SK-N-SH treated with all-trans-retinoic acid at 6 μM for 48 hours (cell line): ENCODE measurements at regions not wholly inside any gene's neighbourhood (a gene's known extent, or its start where the extent isn't known, plus 50 kb on each side); places are given as distances from the start of the nearest gene placed in this dataset.

Source experiments
- ATAC-seq: fragments of 200-7000 bp; cut with Tn5 transposase; 3 replicates; pipeline ENCODE4 v1.9.1; 2020; ENCODE audit warnings: mild to moderate bottlenecking, moderate library complexity
- ARNTL ChIP-seq: fragments of 450-650 bp; formaldehyde crosslinking; IDR thresholded peaks from 2 replicates; pipeline ENCODE4 v1.5.0; 2020; ENCODE audit warnings: low read depth, mild to moderate bottlenecking, moderate library complexity, borderline replicate concordance
- BACH2 ChIP-seq: fragments of 250-450 bp; sonication (Bioruptor Pico); IDR thresholded peaks from 2 replicates; pipeline ENCODE4 v1.9.0; 2021; ENCODE audit warnings: mild to moderate bottlenecking, borderline replicate concordance
- CREB5 ChIP-seq: fragments of 250-450 bp; sonication (Bioruptor Pico); IDR thresholded peaks from 2 replicates; pipeline ENCODE4 v1.5.1; 2020; ENCODE audit warnings: low read depth, mild to moderate bottlenecking, moderate library complexity
- CSDC2 ChIP-seq: fragments of 250-450 bp; sonication (Bioruptor Pico); IDR thresholded peaks from 2 replicates; pipeline ENCODE4 v1.5.0; 2020; ENCODE audit warnings: mild to moderate bottlenecking, moderate library complexity
- ESRRG ChIP-seq: fragments of 250-450 bp; sonication (Bioruptor Pico); IDR thresholded peaks from 2 replicates; pipeline ENCODE4 v1.6.1; 2021; ENCODE audit warnings: mild to moderate bottlenecking
- GLIS3 ChIP-seq: fragments of 250-450 bp; sonication (Bioruptor Pico); IDR thresholded peaks from 2 replicates; pipeline ENCODE4 v1.5.0; 2020; ENCODE audit warnings: mild to moderate bottlenecking, moderate library complexity
- ISL1 ChIP-seq: fragments of 250-450 bp; sonication (Bioruptor Pico); IDR thresholded peaks from 2 replicates; pipeline ENCODE4 v2.1.2; 2022; ENCODE audit warnings: mild to moderate bottlenecking, moderate library complexity
- OSR1 ChIP-seq: fragments of 250-450 bp; sonication (Bioruptor Pico); IDR thresholded peaks from 2 replicates; pipeline ENCODE4 v1.8.0; 2022; ENCODE audit warnings: moderate library complexity, mild to moderate bottlenecking, inconsistent platforms
- RARB ChIP-seq: fragments of 250-450 bp; sonication (Bioruptor Pico); IDR thresholded peaks from 2 replicates; pipeline ENCODE4 v1.8.0; 2021; ENCODE audit warnings: mild to moderate bottlenecking, moderate library complexity
- SNAI2 ChIP-seq: fragments of 250-450 bp; sonication (Bioruptor Pico); IDR thresholded peaks from 2 replicates; pipeline ENCODE4 v1.5.0; 2020; ENCODE audit warnings: mild to moderate bottlenecking, moderate library complexity
- TCF4 ChIP-seq: fragments of 250-450 bp; sonication (Bioruptor Pico); IDR thresholded peaks from 2 replicates; pipeline ENCODE4 v1.8.0; 2021; ENCODE audit warnings: mild to moderate bottlenecking, moderate library complexity, borderline replicate concordance
- TOX ChIP-seq: fragments of 250-450 bp; sonication (Bioruptor Pico); IDR thresholded peaks from 2 replicates; pipeline ENCODE4 v1.8.0; 2021; ENCODE audit warnings: mild to moderate bottlenecking, moderate library complexity, borderline replicate concordance
- TSHZ2 ChIP-seq: fragments of 250-450 bp; sonication (Bioruptor Pico); IDR thresholded peaks from 2 replicates; pipeline ENCODE4 v1.5.0; 2020; ENCODE audit warnings: mild to moderate bottlenecking, moderate library complexity
- ZFP3 ChIP-seq: fragments of 250-450 bp; sonication (Bioruptor Pico); IDR thresholded peaks from 2 replicates; pipeline ENCODE4 v1.5.0; 2020; ENCODE audit warnings: mild to moderate bottlenecking, moderate library complexity
- ZNF565 ChIP-seq: fragments of 450-650 bp; formaldehyde crosslinking; conservative IDR thresholded peaks from 2 replicates; pipeline ENCODE4 v1.5.0; 2020; ENCODE audit warnings: low read depth, mild to moderate bottlenecking, moderate library complexity
- ZNF70 ChIP-seq: fragments of 450-650 bp; formaldehyde crosslinking; IDR thresholded peaks from 2 replicates; pipeline ENCODE4 v1.5.0; 2020; ENCODE audit warnings: mild to moderate bottlenecking, moderate library complexity
- TF ChIP-seq, protein P1 (sequence below): fragments of 250-450 bp; sonication (Bioruptor Pico); IDR thresholded peaks from 2 replicates; pipeline ENCODE4 v1.5.1; 2021; ENCODE audit warnings: mild to moderate bottlenecking, moderate library complexity
- TF ChIP-seq, protein P2 (sequence below): fragments of 250-450 bp; sonication (Bioruptor Pico); IDR thresholded peaks from 2 replicates; pipeline ENCODE4 v1.8.0; 2021; ENCODE audit warnings: low read depth, mild to moderate bottlenecking, moderate library complexity, borderline replicate concordance
- TF ChIP-seq, protein P3 (sequence below): fragments of 250-450 bp; sonication (Bioruptor Pico); IDR thresholded peaks from 2 replicates; pipeline ENCODE4 v1.8.0; 2020; ENCODE audit warnings: mild to moderate bottlenecking, moderate library complexity, borderline replicate concordance

GRCh38 chr3:8366219-8366810 lies 135.3 kb upstream of the LMCD1 start:
- no peak for ATAC-seq

DNA sequence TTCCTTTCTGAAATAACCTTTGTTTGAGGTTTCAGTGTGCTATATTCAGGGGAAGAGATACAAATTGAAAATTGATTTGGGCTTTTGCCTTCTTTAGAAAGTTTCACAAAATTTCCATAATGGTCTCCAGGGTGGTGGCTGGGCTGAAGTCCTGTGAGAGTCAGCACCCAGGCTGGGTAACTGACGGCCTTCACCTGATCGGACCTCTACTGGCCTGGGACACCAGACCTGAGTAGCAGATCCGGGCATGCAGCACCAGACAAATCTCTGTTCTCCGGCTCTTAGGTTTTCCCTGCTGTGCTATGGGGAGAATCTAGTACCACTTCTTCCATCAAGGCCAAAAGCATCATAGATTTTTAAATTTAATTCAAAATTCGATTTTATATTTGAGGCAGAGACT lies 133.0 kb upstream of the LMCD1 start:
- TF ChIP-seq ZNF565 (no peak), SNAI2 (CRISPR knock-in tag) (no peak)
- no peak for ATAC-seq

More at GRCh38 chr3:8366219-8366810, 135.3 kb upstream of the LMCD1 start:
- TF ChIP-seq ZNF70 (CRISPR knock-in tag) (no peak), ISL1 (CRISPR knock-in tag) (peak; percentile 71)

GRCh38 chr3:8369638-8370037 lies 132.0 kb upstream of the LMCD1 start:
- TF ChIP-seq OSR1 (no peak), BACH2 (CRISPR knock-in tag) (no peak), ESRRG (CRISPR knock-in tag) (no peak), TCF4 (CRISPR knock-in tag) (no peak), CREB5 (CRISPR knock-in tag) (no peak), ZNF70 (CRISPR knock-in tag) (no peak), TSHZ2 (CRISPR knock-in tag) (no peak), SNAI2 (CRISPR knock-in tag) (no peak), ISL1 (CRISPR knock-in tag) (no peak)
- TF ChIP-seq, protein P1, sequence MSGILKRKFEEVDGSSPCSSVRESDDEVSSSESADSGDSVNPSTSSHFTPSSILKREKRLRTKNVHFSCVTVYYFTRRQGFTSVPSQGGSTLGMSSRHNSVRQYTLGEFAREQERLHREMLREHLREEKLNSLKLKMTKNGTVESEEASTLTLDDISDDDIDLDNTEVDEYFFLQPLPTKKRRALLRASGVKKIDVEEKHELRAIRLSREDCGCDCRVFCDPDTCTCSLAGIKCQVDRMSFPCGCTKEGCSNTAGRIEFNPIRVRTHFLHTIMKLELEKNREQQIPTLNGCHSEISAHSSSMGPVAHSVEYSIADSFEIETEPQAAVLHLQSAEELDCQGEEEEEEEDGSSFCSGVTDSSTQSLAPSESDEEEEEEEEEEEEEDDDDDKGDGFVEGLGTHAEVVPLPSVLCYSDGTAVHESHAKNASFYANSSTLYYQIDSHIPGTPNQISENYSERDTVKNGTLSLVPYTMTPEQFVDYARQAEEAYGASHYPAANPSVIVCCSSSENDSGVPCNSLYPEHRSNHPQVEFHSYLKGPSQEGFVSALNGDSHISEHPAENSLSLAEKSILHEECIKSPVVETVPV (CRISPR knock-in tag): no peak
- no peak for ATAC-seq

DNA sequence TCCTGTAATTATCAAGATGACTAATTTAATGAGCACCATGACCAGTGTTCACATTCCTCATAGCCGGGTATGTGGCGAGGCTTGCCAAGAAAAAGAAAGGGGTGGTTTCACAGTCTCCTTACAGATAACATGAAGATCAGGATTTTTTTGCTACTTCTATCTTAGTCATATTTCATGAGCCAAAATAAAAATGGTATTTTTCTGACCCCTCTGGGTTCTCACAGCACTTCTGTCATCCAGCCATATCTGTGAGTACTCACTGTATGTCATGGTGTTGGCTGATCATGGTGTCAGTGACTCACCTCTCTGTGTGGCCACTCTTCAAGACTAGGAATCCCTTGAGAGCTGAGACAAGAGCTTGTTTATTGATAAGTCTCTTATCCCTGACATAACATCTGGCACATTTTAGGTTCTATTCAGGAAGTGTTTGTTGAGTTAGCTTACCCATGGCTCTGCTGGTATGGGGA lies 130.5 kb upstream of the LMCD1 start:
- no peak for ATAC-seq
- TF ChIP-seq, protein P2, sequence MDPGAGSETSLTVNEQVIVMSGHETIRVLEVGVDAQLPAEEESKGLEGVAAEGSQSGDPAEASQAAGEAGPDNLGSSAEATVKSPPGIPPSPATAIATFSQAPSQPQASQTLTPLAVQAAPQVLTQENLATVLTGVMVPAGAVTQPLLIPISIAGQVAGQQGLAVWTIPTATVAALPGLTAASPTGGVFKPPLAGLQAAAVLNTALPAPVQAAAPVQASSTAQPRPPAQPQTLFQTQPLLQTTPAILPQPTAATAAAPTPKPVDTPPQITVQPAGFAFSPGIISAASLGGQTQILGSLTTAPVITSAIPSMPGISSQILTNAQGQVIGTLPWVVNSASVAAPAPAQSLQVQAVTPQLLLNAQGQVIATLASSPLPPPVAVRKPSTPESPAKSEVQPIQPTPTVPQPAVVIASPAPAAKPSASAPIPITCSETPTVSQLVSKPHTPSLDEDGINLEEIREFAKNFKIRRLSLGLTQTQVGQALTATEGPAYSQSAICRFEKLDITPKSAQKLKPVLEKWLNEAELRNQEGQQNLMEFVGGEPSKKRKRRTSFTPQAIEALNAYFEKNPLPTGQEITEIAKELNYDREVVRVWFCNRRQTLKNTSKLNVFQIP: no peak
- peak; percentile 81 for TF ChIP-seq ISL1 (CRISPR knock-in tag)
- TF ChIP-seq TCF4 (CRISPR knock-in tag): no peak
- no peak for TF ChIP-seq BACH2 (CRISPR knock-in tag)
- TF ChIP-seq GLIS3 (CRISPR knock-in tag): no peak
- no peak for TF ChIP-seq ZFP3
- TF ChIP-seq SNAI2 (CRISPR knock-in tag): no peak
- 0 out of 2 replicates have a peak, but pooled peaks have one; percentile 22 for TF ChIP-seq CSDC2 (CRISPR knock-in tag)
- TF ChIP-seq, protein P3, sequence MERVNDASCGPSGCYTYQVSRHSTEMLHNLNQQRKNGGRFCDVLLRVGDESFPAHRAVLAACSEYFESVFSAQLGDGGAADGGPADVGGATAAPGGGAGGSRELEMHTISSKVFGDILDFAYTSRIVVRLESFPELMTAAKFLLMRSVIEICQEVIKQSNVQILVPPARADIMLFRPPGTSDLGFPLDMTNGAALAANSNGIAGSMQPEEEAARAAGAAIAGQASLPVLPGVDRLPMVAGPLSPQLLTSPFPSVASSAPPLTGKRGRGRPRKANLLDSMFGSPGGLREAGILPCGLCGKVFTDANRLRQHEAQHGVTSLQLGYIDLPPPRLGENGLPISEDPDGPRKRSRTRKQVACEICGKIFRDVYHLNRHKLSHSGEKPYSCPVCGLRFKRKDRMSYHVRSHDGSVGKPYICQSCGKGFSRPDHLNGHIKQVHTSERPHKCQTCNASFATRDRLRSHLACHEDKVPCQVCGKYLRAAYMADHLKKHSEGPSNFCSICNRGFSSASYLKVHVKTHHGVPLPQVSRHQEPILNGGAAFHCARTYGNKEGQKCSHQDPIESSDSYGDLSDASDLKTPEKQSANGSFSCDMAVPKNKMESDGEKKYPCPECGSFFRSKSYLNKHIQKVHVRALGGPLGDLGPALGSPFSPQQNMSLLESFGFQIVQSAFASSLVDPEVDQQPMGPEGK: 0 out of 2 replicates have a peak, but pooled peaks have one; percentile 35

DNA sequence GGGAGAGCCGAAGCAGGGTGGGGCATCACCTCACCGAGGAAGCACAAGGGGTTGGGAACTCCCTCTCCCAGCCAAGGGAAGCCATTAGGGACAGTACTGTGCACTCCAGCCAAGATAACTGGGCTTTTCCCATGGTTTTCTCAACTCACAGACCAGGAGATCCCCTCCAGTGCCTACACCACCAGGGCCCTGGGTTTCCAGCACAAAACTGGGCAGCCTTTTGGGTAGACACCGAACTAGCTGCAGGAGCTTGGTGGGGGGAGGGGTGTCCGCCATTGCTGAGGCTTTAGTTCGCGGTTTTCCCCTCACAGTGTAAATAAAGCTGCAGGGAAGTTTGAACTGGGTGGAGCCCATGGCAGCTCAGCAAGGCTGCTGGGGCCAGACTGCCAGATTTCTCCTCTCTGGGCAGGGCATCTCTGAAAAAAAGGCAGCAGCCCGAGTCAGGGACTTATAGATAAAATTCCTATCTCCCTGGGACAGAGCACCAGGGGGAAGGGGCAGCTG lies 129.6 kb upstream of the LMCD1 start:
- no peak for ATAC-seq
- TF ChIP-seq ZNF565: no peak
- no peak for TF ChIP-seq ZNF70 (CRISPR knock-in tag)
- no peak for TF ChIP-seq ARNTL (CRISPR knock-in tag)
- TF ChIP-seq ZFP3: no peak
- TF ChIP-seq TOX (CRISPR knock-in tag): no peak
- no peak for TF ChIP-seq TSHZ2 (CRISPR knock-in tag)
- no peak for TF ChIP-seq RARB
- no peak for TF ChIP-seq GLIS3 (CRISPR knock-in tag)
- TF ChIP-seq ISL1 (CRISPR knock-in tag): no peak
- TF ChIP-seq TCF4 (CRISPR knock-in tag): no peak
